ENCODE measurements at regions not wholly inside any gene's neighbourhood (a gene's known extent, or its start where the extent isn't known, plus 50 kb on each side); places are given as distances from the start of the nearest gene placed in this dataset.
A peak's percentile ranks its signal among the peaks of the same experiment; 100 is the strongest.

DNA sequence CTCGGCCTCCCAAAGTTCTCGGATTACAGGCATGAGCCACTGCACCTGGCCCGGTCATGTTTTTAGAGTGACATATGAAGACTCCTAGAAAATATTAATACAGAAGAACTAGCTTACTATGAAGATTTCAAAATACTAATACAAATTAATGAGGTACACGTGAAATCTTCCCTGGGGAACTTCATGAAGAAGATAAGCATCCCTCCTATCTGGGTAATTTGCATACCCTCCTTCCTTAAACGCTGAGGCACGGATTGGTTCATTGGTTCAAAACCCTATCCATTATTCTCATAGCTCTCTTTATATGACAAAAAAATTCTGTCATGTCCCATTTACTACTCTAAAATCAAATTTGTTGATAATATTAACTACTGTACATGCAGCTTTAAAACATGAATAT is 224.8 kb upstream of the KLF14 start:
- peaks cover 27% of the 10 kb centered on the region for H3K4me1 ChIP-seq
- TF ChIP-seq POLR2A (IDR thresholded peaks at IDR 0.05): no peak
- TF ChIP-seq, protein P1, sequence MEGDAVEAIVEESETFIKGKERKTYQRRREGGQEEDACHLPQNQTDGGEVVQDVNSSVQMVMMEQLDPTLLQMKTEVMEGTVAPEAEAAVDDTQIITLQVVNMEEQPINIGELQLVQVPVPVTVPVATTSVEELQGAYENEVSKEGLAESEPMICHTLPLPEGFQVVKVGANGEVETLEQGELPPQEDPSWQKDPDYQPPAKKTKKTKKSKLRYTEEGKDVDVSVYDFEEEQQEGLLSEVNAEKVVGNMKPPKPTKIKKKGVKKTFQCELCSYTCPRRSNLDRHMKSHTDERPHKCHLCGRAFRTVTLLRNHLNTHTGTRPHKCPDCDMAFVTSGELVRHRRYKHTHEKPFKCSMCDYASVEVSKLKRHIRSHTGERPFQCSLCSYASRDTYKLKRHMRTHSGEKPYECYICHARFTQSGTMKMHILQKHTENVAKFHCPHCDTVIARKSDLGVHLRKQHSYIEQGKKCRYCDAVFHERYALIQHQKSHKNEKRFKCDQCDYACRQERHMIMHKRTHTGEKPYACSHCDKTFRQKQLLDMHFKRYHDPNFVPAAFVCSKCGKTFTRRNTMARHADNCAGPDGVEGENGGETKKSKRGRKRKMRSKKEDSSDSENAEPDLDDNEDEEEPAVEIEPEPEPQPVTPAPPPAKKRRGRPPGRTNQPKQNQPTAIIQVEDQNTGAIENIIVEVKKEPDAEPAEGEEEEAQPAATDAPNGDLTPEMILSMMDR (IDR thresholded peaks at IDR 0.05): no peak
- intact Hi-C loops (cut with DNase I; ENCODE audit: low total_unique reads): no loop called here
- H3K9me3 ChIP-seq: no peaks in the 10 kb centered on the region
- no peaks in the 10 kb centered on the region for H3K27me3 ChIP-seq
- 65 to 67% methylated on average over 6 of the region's 6 CpGs for WGBS, 2 donors
- no peaks in the 10 kb centered on the region for H3K36me3 ChIP-seq (ENCODE audit: low read depth, missing control alignments)
- H3K27ac ChIP-seq: no peak overlapping the region
- no peak for DNase-seq
- no peak overlapping the region for H3K4me3 ChIP-seq

DNA sequence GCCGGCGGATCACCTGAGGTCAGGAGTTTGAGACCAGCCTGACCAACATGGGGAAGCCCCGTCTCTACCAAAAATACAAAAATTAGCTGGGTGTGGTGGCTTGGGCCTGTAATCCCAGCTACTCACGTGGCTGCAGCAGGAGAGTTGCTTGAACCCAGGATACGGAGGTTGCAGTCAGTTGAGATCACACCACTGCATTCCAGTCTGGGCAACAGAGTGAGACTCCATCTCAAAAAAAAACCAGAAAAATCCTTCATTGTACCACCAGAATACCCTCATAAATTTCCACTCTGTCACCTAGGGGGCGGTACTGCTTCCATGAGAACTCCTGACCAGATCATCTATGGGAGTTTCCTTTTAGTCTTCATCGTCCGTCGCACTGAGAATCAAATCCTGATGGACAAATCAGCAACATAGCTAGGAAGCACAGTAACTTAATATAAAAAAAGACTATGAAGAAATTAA is 225.8 kb upstream of the KLF14 start:
- DNase-seq: no peak
- Histone ChIP-seq H3K9me3 (no peaks in the 10 kb centered on the region), H3K4me1 (peaks cover 27% of the 10 kb centered on the region), H3K27me3 (no peaks in the 10 kb centered on the region), H3K36me3 (ENCODE audit: low read depth, missing control alignments) (no peaks in the 10 kb centered on the region), H3K4me3 (no peak overlapping the region), H3K27ac (no peak overlapping the region)
- intact Hi-C loops (cut with DNase I; ENCODE audit: low total_unique reads): no loop called here
- WGBS, 2 donors: 64 to 72% methylated on average over 9 of the region's 9 CpGs
- no peak for TF ChIP-seq POLR2A (IDR thresholded peaks at IDR 0.05)
- TF ChIP-seq, protein P1 (IDR thresholded peaks at IDR 0.05): peak in 1 of 3 experiments; percentile 11

DNA sequence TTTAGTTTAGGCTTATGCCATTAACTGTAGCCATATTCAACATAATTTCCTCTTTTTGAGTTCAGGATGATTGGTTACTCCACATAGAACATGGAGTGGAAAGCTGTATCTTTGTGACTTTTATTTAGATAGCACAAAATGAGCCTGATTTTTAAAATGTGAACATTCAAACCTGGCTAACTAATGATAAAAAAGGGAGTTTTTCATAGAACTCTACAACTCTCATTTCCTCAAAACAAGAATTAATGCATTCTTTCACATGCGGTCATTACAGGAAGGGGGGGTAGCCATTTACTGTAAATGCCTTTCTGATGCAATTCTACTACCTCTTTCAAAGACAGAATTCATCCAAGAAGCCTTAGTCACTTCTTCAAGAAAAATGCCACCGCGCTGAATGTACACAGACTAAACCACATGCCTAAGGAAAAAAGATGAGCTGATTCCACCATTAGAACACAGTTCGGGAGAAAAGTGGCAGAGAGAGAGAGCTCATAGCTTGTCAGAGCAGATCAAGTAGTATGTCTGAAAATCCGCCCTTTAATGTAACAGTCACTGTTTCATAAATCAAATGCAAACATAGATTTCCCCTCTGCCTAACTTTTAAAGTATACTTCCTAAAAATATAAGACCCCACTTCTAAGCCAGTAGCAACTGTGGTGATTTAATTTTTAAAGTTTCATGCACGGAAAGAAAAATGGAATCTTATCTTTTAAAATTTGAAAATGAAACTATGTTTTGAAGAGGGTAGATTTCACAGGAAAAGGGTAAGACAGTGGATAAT is 226.4 kb upstream of the KLF14 start:
- Histone ChIP-seq H3K4me3 (no peak overlapping the region), H3K9me3 (no peaks in the 10 kb centered on the region), H3K4me1 (peaks cover 27% of the 10 kb centered on the region), H3K27me3 (no peaks in the 10 kb centered on the region), H3K36me3 (ENCODE audit: low read depth, missing control alignments) (no peaks in the 10 kb centered on the region), H3K27ac (no peak overlapping the region)
- 71 to 75% methylated on average over 6 of the region's 6 CpGs for WGBS, 2 donors
- TF ChIP-seq, protein P1 (IDR thresholded peaks at IDR 0.05): no peak
- TF ChIP-seq POLR2A (IDR thresholded peaks at IDR 0.05): no peak
- DNase-seq: no peak
- intact Hi-C loops (cut with DNase I; ENCODE audit: low total_unique reads): no loop called here

DNA sequence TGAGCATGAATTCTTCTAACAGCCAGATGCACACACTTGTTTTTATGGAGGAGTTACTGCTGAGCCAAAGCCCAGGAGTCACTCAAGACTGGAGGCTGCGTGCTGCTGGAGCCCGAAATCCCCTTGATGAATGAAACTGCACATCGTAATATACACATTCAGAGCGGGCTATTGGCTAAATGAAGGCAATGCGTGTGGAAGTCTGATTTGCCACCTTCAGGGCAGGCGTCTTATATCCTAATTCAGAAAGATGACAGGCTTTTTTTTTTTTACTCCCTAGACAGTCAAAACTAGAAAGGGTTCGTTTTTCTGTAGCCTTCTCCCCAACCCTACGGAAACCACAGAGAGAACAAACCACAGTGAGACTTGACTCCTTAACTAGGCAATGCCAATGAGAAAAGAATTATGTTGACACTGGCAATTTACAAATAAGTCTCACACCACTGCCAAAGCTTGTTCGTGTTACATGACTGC is 227.2 kb upstream of the KLF14 start:
- 72 to 77% methylated on average over 9 of the region's 9 CpGs for whole genome bisulfite sequencing, 2 donors
- intact Hi-C loops (cut with DNase I; ENCODE audit: low total_unique reads): no loop called here
- TF ChIP-seq, protein P1 (IDR thresholded peaks at IDR 0.05): no peak
- no peak overlapping the region for H3K4me3 ChIP-seq
- no peaks in the 10 kb centered on the region for H3K27me3 ChIP-seq
- H3K9me3 ChIP-seq: no peaks in the 10 kb centered on the region
- no peaks in the 10 kb centered on the region for H3K36me3 ChIP-seq (ENCODE audit: low read depth, missing control alignments)
- no peak overlapping the region for H3K27ac ChIP-seq
- H3K4me1 ChIP-seq: peaks cover 27% of the 10 kb centered on the region
- no peak for DNase-seq

DNA sequence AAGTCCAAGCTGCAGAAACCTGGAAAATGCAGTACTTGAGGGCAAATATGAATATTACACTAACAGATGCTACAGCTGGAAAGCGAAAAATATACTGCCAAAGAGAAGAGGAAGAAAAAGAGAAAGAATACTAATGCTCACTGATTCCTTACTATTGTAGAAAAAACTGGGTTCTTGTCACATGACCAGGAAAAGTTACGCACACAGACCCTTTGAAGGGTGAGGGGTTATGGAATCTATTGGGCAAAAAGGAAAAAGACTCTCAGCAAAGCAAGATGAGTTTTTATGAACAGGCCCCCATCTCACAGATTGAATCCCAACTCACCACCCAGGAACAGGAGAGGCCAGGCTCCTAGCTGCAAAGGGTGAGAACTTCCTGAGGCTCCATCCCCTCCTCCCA is 228.1 kb upstream of the KLF14 start:
- H3K4me1 ChIP-seq: peaks cover 27% of the 10 kb centered on the region
- H3K27ac ChIP-seq: no peak overlapping the region
- H3K9me3 ChIP-seq: no peaks in the 10 kb centered on the region

More for the DNA sequence above, 228.1 kb upstream of the KLF14 start:
- TF ChIP-seq, protein P1 (IDR thresholded peaks at IDR 0.05): no peak
- no peak for TF ChIP-seq POLR2A (IDR thresholded peaks at IDR 0.05)
- intact Hi-C loops (cut with DNase I; ENCODE audit: low total_unique reads): no loop called here
- H3K27me3 ChIP-seq: no peaks in the 10 kb centered on the region
- 87 to 94% methylated on average over 2 of the region's 2 CpGs for WGBS, 2 donors
- DNase-seq: no peak
- no peak overlapping the region for H3K4me3 ChIP-seq
- H3K36me3 ChIP-seq (ENCODE audit: low read depth, missing control alignments): no peaks in the 10 kb centered on the region

Measured in testis (tissue), 2 donors.